ENCODE measurements at regions not wholly inside any gene's neighbourhood (a gene's known extent, or its start where the extent isn't known, plus 50 kb on each side); places are given as distances from the start of the nearest gene placed in this dataset.

DNA sequence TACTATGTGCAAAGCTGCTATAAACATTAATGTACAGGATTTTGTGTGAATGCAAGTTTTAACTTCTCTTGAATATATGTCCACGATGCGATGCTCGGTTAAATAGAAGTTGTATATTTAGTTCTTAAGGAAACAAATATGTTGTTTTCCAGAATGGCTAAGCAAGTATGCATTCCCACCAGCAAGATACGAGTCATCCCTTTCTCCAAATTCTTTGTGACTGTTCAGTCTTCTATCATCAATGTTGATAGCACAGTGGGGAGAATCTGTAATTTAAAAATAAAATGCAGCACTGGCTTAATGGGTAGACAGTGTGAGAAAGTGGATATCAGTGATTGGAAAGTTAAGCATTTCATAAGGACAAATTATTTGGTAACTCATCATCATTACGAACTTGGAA is 1340.8 kb downstream of the PCDH9 start:
- no peak for TF ChIP-seq POLR2A (IDR thresholded peaks at IDR 0.05)
- TF ChIP-seq, protein P1, sequence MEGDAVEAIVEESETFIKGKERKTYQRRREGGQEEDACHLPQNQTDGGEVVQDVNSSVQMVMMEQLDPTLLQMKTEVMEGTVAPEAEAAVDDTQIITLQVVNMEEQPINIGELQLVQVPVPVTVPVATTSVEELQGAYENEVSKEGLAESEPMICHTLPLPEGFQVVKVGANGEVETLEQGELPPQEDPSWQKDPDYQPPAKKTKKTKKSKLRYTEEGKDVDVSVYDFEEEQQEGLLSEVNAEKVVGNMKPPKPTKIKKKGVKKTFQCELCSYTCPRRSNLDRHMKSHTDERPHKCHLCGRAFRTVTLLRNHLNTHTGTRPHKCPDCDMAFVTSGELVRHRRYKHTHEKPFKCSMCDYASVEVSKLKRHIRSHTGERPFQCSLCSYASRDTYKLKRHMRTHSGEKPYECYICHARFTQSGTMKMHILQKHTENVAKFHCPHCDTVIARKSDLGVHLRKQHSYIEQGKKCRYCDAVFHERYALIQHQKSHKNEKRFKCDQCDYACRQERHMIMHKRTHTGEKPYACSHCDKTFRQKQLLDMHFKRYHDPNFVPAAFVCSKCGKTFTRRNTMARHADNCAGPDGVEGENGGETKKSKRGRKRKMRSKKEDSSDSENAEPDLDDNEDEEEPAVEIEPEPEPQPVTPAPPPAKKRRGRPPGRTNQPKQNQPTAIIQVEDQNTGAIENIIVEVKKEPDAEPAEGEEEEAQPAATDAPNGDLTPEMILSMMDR (IDR thresholded peaks at IDR 0.05): no peak
